K562 (cell line): ENCODE measurements at regions not wholly inside any gene's neighbourhood (a gene's known extent, or its start where the extent isn't known, plus 50 kb on each side); places are given as distances from the start of the nearest gene placed in this dataset.

ENCODE experiments used
- ATAC-seq: fragments of 200-7000 bp; cut with Tn5 transposase; 3 replicates; pipeline ENCODE4 v1.9.1; 2020; ENCODE audit warnings: moderate library complexity
- BruUV-seq: library from RNA; stranded (reverse); fragments of 400-500 nt; replicated peaks from 2 replicates; lab custom pipeline; 2021; lab: Mats Ljungman, UMichigan
- CTCF ChIA-PET: fragments of 300-600 bp; formaldehyde crosslinking; extraction: SDS; loops from one replicate; lab custom pipeline; 2021; ENCODE audit warnings: low intra/inter-chr PET ratio; lab: Yijun Ruan, JAX
- POLR2A ChIA-PET: fragments of 300-600, 350-650 bp; sonication (Branson Sonifier 250); formaldehyde crosslinking; extraction: SDS; loops from one replicate; lab custom pipeline; 2021; ENCODE audit warnings: antibody characterized with exemption, inconsistent platforms; lab: Yijun Ruan, JAX
- DNase-seq, 4 experiments: peaks; one replicate each; pipeline versions ENCODE4 v3.0.0 to v3.0.0-alpha.2; 2011 to 2018; ENCODE audit warnings: low spot score in 3 of 4, mixed read lengths in 3 of 4; ENCODE audit errors: extremely low read depth in 1 of 4
- FAIRE-seq: peaks from 2 replicates; lab custom pipeline; 2011; peaks lifted over from hg19 to GRCh38; lab: Jason Lieb, UNC
- H2AFZ ChIP-seq: 2 replicates; pipeline ENCODE4 v1.6.0; 2011; ENCODE audit warnings: low read depth, low read length, control low read depth, inconsistent platforms
- H3K27ac ChIP-seq: fragments of 200-600 bp; 3 replicates; pipeline ENCODE4 v1.8.0; 2011; ENCODE audit warnings: low read depth, mild to moderate bottlenecking, control low read depth, inconsistent platforms, low read length, moderate library complexity, mixed read lengths; ENCODE audit errors: extremely low read depth
- H3K27me3 ChIP-seq, 2 experiments: fragments of 300-600 bp in 1 of 2; 2 replicates in 1 of 2; 3 replicates in 1 of 2; pipeline versions ENCODE4 v1.6.0 to v1.8.0; 2011; ENCODE audit warnings: inconsistent platforms in 2 of 2, low read length in 2 of 2, mild to moderate bottlenecking in 1 of 2, mixed read lengths in 1 of 2, moderate library complexity in 1 of 2; ENCODE audit not compliant: control insufficient read depth in 2 of 2, insufficient read depth in 2 of 2
- H3K36me3 ChIP-seq: fragments of 300-600 bp; 3 replicates; pipeline ENCODE4 v1.8.0; 2011; ENCODE audit warnings: mild to moderate bottlenecking, low read length, inconsistent platforms; ENCODE audit not compliant: control insufficient read depth, insufficient read depth
- H3K4me1 ChIP-seq, 2 experiments: fragments of 200-600 bp in 1 of 2; replicated peaks in 1 of 2; 2 replicates in 1 of 2; 3 replicates in 1 of 2; pipeline versions ENCODE4 v1.5.1 to v1.8.0; 2011; ENCODE audit warnings: inconsistent platforms in 2 of 2, low read length in 2 of 2, mild to moderate bottlenecking in 1 of 2, mixed read lengths in 1 of 2, moderate library complexity in 1 of 2; ENCODE audit not compliant: control insufficient read depth in 2 of 2, insufficient read depth in 2 of 2
- H3K4me2 ChIP-seq: 2 replicates; pipeline ENCODE4 v1.6.1; 2011; ENCODE audit warnings: low read length, control low read depth, inconsistent platforms, mixed read lengths; ENCODE audit not compliant: insufficient read depth
- H3K4me3 ChIP-seq: fragments of 200-600 bp; sonication (generic), shearing (Covaris generic); 2 replicates; pipeline ENCODE4 v1.5.1; 2016; ENCODE audit warnings: control low read depth, inconsistent platforms
- H3K79me2 ChIP-seq: fragments of 200-600 bp; 3 replicates; pipeline ENCODE4 v1.8.0; 2011; ENCODE audit warnings: low read length, inconsistent platforms; ENCODE audit not compliant: control insufficient read depth, insufficient read depth
- H3K9ac ChIP-seq, 2 experiments: 2 replicates each; pipeline versions ENCODE4 v1.6.0 to v1.6.1; 2011; ENCODE audit warnings: low read depth in 2 of 2, low read length in 2 of 2, control low read depth in 1 of 2, inconsistent platforms in 1 of 2, mild to moderate bottlenecking in 1 of 2, mixed read lengths in 1 of 2; ENCODE audit not compliant: insufficient read depth in 1 of 2
- H3K9me1 ChIP-seq: one replicate; pipeline ENCODE4 v1.6.0; 2011; ENCODE audit warnings: inconsistent platforms, mild to moderate bottlenecking, low read length, moderate library complexity; ENCODE audit not compliant: control insufficient read depth, insufficient read depth
- H3K9me3 ChIP-seq: replicated peaks from 2 replicates; pipeline ENCODE4 v1.5.1; 2011; ENCODE audit warnings: low read depth, low read length, inconsistent platforms; ENCODE audit not compliant: control insufficient read depth, insufficient read depth
- H4K20me1 ChIP-seq: replicated peaks from 2 replicates; pipeline ENCODE4 v1.6.1; 2011; ENCODE audit warnings: low read length, inconsistent platforms, mixed read lengths; ENCODE audit not compliant: control insufficient read depth, insufficient read depth
- BCL6 ChIP-seq: fragments of 250-450 bp; sonication (Bioruptor Pico); IDR thresholded peaks from 2 replicates; pipeline ENCODE4 v1.4.0; 2020
- FIP1L1 ChIP-seq: fragments of 200-400 bp; formaldehyde crosslinking; IDR thresholded peaks from 2 replicates; pipeline ENCODE4 v1.6.1; 2018; ENCODE audit warnings: mild to moderate bottlenecking, low read depth, low read length; ENCODE audit not compliant: poor library complexity, severe bottlenecking
- TFE3 ChIP-seq: fragments of 450-650 bp; formaldehyde crosslinking; IDR thresholded peaks from 2 replicates; pipeline ENCODE4 v1.4.0; 2020; ENCODE audit warnings: mild to moderate bottlenecking, mixed read lengths
- WGBS: fragments of 100-300 bp; shearing (Covaris generic); methylation state at CpG from one replicate; pipeline ENCODE4 v1.1.6; 2016; ENCODE audit warnings: low coverage, mixed read lengths; ENCODE audit not compliant: insufficient coverage; ENCODE audit errors: missing lambda C conversion rate; 5-methylcytosine and 5-hydroxymethylcytosine counted together
- in situ Hi-C: fragments of 300-500 bp; cut with MboI; formaldehyde crosslinking; loops from 4 replicates; pipeline ENCODE4 v1.15.0; 2018; ENCODE audit warnings: inconsistent platforms, mixed read lengths
- intact Hi-C: fragments of 100-400 bp; cut with micrococcal nuclease; formaldehyde crosslinking; loops from 2 replicates; pipeline ENCODE4 v1.14.2; 2022
- TF ChIP-seq, protein P1 (sequence below): fragments of 450-650 bp; IDR thresholded peaks from 2 replicates; pipeline ENCODE4 v1.7.0; 2016; ENCODE audit warnings: borderline replicate concordance

- Histone ChIP-seq H3K4me3 (no peak overlapping the region), H3K4me1 (peaks cover 8 to 25% of the 10 kb centered on the region in 2 experiments; a peak in 4 of 5 replicates), H3K9me3 (no peaks in the 10 kb centered on the region), H3K9ac (no peak overlapping the region), H4K20me1 (no peaks in the 10 kb centered on the region), H3K27me3 (no peaks in the 10 kb centered on the region), H3K9me1 (no peaks in the 10 kb centered on the region), H3K79me2 (no peaks in the 10 kb centered on the region), H3K4me2 (no peak overlapping the region), H3K36me3 (no peaks in the 10 kb centered on the region), H3K27ac (no peak overlapping the region), H2AFZ (no peak overlapping the region)
- ChIA-PET CTCF (no interaction called here), POLR2A (interaction anchor here (1.0 to 1.3 kb wide), 2 partner anchors 12 to 18 kb away, joined by 3 read pairs; no protein-coding TSS in a partner anchor)
- BruUV-seq, result no TSS peak
- FAIRE-seq (peak; percentile 57), DNase-seq (no peak), ATAC-seq (no peak)
- WGBS, result 91% methylated on average over 3 of the region's 3 CpGs
- intact Hi-C loops, result no loop called here
- in situ Hi-C loops, result loop anchor here (5.0 kb wide), 1 partner anchor 66 kb away; no protein-coding TSS in a partner anchor
- TF ChIP-seq BCL6 (CRISPR knock-in tag), result no peak
- no peak for TF ChIP-seq FIP1L1
- TF ChIP-seq TFE3 (CRISPR knock-in tag), result peak; percentile 67
- TF ChIP-seq, protein P1, sequence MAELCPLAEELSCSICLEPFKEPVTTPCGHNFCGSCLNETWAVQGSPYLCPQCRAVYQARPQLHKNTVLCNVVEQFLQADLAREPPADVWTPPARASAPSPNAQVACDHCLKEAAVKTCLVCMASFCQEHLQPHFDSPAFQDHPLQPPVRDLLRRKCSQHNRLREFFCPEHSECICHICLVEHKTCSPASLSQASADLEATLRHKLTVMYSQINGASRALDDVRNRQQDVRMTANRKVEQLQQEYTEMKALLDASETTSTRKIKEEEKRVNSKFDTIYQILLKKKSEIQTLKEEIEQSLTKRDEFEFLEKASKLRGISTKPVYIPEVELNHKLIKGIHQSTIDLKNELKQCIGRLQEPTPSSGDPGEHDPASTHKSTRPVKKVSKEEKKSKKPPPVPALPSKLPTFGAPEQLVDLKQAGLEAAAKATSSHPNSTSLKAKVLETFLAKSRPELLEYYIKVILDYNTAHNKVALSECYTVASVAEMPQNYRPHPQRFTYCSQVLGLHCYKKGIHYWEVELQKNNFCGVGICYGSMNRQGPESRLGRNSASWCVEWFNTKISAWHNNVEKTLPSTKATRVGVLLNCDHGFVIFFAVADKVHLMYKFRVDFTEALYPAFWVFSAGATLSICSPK, result no peak
Measured at GRCh38 chr2:11932962-11933361, 186.5 kb downstream of the LPIN1 start.
